Stomach (tissue), 4 donors: ENCODE measurements at regions not wholly inside any gene's neighbourhood (a gene's known extent, or its start where the extent isn't known, plus 50 kb on each side); places are given as distances from the start of the nearest gene placed in this dataset.

Experiments
- POLR2A ChIP-seq, 4 donors: fragments of 450-650 bp; IDR thresholded peaks; one replicate each; pipeline ENCODE4 v1.6.1; 2016; ENCODE audit warnings: antibody characterized with exemption in 4 of 4, control low read depth in 2 of 4, mild to moderate bottlenecking in 1 of 4, moderate library complexity in 1 of 4
- TF ChIP-seq, protein P1 (sequence below), 7 experiments: fragments of 450-650 bp in 4 of 7; fragments of 200-600 bp in 3 of 7; sonication (generic) in 3 of 7; IDR thresholded peaks; one replicate each; pipeline ENCODE4 v1.5.1; 2016 to 2019; ENCODE audit warnings: antibody characterized with exemption in 7 of 7, control low read depth in 2 of 7, mild to moderate bottlenecking in 1 of 7

DNA sequence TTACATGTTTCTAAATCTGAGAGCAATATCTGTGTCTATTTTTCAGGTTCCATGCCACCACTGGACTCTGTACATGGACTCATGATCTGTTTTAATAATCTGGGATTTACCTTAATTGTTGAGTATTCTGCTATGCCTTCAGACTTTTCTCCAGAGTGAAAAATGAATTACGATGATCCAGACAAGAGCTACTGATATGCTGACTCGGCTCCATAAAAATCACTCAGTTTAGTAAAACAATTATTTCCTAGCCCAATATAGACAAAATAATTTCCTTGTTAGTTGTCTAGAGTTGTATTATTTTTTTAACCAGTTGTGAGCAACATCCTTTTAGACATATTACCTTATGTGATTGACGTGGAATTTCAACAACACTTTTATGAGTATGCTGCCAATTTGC is 736.8 kb downstream of the RFPL4B start:
- TF ChIP-seq, protein P1, sequence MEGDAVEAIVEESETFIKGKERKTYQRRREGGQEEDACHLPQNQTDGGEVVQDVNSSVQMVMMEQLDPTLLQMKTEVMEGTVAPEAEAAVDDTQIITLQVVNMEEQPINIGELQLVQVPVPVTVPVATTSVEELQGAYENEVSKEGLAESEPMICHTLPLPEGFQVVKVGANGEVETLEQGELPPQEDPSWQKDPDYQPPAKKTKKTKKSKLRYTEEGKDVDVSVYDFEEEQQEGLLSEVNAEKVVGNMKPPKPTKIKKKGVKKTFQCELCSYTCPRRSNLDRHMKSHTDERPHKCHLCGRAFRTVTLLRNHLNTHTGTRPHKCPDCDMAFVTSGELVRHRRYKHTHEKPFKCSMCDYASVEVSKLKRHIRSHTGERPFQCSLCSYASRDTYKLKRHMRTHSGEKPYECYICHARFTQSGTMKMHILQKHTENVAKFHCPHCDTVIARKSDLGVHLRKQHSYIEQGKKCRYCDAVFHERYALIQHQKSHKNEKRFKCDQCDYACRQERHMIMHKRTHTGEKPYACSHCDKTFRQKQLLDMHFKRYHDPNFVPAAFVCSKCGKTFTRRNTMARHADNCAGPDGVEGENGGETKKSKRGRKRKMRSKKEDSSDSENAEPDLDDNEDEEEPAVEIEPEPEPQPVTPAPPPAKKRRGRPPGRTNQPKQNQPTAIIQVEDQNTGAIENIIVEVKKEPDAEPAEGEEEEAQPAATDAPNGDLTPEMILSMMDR (IDR thresholded peaks at IDR 0.05), result no peak
- TF ChIP-seq POLR2A (IDR thresholded peaks at IDR 0.05), result no peak
